Right lobe of liver (tissue), 4 donors: ENCODE measurements at regions not wholly inside any gene's neighbourhood (a gene's known extent, or its start where the extent isn't known, plus 50 kb on each side); places are given as distances from the start of the nearest gene placed in this dataset.

Source experiments
- CTCF ChIP-seq, 4 donors: fragments of 200-600 bp in 3 of 4; fragments of 450-650 bp in 1 of 4; IDR thresholded peaks; one replicate each; pipeline versions ENCODE4 v1.5.1 to v1.8.0; 2016 to 2022; ENCODE audit warnings: antibody characterized with exemption in 4 of 4, mild to moderate bottlenecking in 2 of 4
- POLR2A ChIP-seq: fragments of 450-650 bp; IDR thresholded peaks from one replicate; pipeline ENCODE4 v1.6.1; 2017; ENCODE audit warnings: antibody characterized with exemption, mild to moderate bottlenecking
- donor health status: DM: no; HTN: no; CAD: no.
- donor health status: DM: no; HTN: no; CAD: no.
- donor health status: DM: no; HTN: yes; CAD: no.

GRCh38 chr6:85383042-85383441 lies 66.8 kb upstream of the NT5E start:
- TF ChIP-seq CTCF (IDR thresholded peaks at IDR 0.05) (peak in 1 of 4 donors; percentile 14), POLR2A (no peak)
